NT2/D1 (cell line): ENCODE measurements at regions not wholly inside any gene's neighbourhood (a gene's known extent, or its start where the extent isn't known, plus 50 kb on each side); places are given as distances from the start of the nearest gene placed in this dataset.

ENCODE experiments used
- YY1 ChIP-seq: IDR thresholded peaks from 2 replicates; pipeline ENCODE4 v1.6.1; 2011; ENCODE audit not compliant: insufficient read length, insufficient read depth
- ZNF274 ChIP-seq: IDR thresholded peaks from 2 replicates; pipeline ENCODE4 v1.6.1; 2011; ENCODE audit warnings: mild to moderate bottlenecking, low read depth, low read length

- TF ChIP-seq ZNF274 (no peak), YY1 (no peak)
These were observed 208.6 kb upstream of the CIBAR2 start for GRCh38 chr16:85320677-85321385.
